NCI-H128 (cell line): ENCODE measurements at regions not wholly inside any gene's neighbourhood (a gene's known extent, or its start where the extent isn't known, plus 50 kb on each side); places are given as distances from the start of the nearest gene placed in this dataset.

Source experiments
- DNase-seq: peaks from one replicate; lab custom pipeline; 2025; ENCODE audit not compliant: unreplicated experiment; lab: John Stamatoyannopoulos, UW

DNA sequence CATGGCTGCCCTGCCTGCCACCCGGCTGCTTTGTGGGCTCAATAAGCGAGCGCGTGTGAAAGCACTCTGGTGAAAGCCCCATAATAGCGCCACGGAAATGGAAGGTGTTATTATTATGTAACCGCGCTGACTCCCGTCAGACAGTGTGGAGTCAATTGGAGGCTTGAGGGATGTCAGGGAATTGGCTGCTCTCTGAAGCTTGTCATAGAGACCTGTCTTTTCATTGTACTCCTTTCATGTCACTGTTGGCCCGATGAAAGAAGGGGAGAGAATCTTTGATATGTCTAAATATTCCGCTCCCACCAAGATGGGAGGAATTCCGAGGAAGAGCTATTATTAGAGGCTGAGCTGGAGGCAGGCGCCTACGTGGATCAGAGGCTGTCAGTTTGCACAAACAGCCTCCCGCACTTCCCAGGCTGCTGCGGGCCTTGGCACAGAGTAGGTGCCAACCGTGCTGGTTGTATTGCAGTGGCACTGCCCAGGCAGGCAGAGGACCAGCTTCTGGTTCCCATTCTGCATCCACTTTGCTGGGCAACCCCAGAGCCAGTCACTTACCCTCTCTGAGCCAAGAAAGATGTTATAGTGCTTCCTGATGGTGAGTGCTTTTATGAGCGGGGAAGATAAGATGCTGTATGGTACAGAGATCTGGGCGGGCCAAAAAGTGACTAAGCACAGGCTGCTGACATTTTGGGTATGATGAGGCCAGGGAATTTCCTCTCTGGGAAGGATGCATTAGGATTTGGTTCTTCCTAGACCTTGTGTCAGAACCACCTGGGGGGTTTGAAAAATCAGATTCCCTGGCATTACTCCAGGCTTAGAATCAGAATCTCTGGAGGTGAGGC is 151.4 kb downstream of the RPS24 start:
- DNase-seq, result no peak

DNA sequence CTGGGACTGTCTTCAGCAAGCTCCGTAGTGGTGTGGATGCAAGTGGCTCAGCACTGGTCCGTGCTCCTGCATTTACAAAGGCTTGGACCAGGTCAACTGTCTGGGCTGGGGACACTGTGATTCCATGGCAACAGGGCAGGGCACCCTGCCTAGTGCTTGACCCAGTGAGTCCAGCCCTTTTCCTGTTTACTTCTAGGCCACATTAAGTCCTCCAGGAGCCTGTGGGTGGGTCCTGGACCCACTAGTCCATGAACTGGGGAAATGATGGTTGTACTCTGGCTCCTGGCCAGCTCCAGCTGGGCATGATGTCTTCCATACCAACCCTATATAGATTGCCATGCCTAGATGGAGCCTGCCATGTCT is 152.0 kb downstream of the RPS24 start:
- no peak for DNase-seq

DNA sequence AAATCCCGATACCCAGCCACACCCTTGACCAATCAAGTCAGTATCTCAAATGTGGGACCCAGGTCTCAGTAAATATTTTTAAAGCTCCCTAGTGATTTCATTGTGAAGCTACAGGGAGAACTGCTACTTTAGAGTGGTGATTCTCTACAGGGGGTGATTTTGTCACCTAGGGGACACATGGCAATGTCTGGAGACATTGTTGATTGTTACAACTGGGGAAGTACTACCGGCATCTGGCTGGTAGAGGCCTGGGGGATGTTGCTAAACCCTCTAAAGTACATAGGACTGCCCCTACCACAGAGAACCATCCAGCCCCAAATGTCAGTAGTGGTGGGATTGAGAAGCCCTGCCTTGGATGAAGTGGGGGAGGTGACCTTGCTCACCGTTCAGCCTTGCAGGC is 152.9 kb downstream of the RPS24 start:
- DNase-seq, result no peak

DNA sequence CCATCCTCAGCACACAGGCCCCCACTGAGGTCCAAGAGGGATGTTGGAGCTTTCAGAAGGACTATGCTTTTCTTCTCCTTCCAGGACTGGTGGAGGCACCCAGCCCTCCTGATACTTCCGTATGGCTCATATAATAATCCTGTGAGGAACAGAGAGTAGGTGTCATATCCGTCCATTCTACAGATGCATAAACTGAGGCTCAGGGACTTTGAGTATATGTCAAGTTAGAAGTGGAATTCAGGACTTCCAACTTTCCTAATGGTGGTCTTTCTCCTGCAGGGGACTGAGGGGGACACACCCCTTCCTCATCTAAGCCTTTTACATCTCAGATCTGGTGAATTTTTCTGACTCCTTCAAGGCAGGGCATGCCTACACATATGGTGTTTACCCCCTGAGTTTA is 153.7 kb downstream of the RPS24 start:
- DNase-seq, result no peak

DNA sequence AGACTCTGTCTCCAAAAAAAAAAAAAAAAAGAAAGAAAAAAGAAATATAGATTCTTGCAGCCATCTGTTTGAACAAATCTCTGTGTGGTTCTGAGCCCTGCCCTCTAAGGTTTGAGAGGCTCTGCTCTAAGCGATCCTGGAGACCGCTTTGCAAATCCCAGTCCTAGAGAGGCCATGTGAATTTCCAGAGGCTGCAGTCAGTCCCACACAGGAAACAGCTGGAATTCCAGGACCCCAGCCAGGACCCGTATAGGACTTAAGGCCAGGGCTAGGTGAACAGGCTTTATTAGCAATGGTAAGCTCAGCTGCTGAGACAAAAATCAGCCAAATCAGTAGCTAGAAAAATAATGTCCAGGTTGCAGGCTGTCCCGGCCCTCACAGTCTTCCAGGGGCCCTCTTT is 154.8 kb downstream of the RPS24 start:
- no peak for DNase-seq

DNA sequence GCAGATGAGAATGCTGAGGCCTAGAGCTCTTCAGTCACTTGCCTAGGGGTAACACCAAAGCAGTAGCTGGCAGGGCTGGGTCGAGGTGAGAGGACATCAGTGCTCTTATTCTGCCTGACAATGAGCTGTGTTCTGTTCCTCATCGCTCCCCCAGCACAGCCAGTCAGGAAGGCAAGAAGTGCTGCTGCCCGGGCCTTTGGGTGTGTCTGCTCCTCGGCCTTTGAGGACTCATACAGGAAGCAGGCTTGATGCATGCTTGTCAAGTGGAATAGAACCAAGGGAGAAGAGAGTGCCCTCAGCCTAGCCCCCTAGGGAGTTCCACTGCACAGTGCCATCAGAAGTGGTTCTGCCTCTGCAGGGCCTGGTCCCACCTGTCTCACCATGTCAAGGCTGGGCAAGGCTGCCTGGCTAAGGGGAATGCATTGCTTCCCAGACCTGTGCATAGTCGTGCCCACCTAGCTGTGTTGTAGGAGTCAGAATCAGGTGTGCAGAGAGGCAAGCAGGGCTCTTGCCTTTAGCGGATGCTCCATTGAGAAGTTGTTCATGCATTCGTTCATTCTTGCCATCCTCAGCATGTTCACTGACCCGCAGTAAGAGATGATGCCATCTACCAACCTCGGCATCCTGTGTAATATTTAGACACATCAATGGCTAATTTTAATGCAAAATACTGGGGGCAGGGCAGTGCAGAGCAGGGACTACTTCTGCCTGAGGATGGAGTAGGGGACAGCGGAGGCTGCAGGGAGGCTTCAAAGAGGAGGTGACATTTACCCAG is 156.6 kb downstream of the RPS24 start:
- DNase-seq, result no peak

DNA sequence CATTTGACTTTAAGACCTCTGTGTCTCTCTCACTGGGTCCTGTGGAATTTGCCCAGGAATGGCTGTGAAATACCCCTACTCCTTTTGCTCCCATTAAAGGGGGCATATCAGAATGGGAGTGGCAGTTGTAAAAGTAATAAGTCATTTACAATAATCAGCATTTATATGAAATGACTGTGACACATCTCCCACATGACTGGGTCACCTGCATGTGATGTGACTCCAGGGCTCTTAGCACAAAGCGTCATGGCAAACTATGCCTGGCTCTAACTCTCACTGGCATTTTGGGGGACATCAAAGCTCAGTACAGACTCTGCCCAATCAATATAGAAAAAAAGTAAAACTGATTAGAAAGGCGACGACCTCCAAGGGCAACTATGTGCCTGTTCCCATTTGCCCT is 157.6 kb downstream of the RPS24 start:
- no peak for DNase-seq

DNA sequence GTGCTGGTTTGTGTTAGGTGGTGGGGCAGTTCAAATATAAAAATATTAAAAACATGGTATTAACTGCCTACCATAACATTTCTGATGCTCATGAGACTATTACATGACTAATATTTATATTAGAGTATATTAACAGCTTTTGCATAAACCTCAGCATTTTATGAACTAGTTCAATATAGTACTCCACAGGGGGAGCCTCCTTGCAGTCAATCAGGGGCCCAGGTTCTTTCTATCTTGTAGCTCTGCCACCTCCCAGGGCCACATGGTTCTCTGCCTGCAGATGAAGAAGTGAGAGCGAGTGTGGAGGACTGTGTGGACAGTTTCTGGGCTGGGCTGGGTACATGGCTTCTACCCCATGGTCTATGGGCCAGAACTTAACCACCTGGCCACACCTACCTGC is 159.5 kb downstream of the RPS24 start:
- DNase-seq, result no peak

DNA sequence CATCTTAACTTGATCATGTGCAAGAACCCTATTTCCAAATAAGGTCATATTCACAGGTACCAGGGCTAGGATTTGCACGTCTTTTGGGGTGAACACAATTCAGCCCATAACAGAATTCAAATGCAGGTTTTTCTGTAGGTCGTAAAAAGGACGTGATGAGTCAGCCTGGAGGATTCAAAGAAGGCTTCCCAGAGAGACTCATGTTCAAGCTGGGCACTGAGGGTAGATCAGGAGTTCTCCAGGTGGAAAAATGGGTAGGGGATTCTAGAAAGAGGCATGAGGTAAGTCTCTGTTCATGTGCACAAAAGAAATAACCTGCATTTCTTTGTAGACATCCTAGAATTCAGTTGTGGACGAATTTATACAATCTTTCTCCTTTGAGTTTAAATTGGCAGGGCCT is 160.4 kb downstream of the RPS24 start:
- no peak for DNase-seq

DNA sequence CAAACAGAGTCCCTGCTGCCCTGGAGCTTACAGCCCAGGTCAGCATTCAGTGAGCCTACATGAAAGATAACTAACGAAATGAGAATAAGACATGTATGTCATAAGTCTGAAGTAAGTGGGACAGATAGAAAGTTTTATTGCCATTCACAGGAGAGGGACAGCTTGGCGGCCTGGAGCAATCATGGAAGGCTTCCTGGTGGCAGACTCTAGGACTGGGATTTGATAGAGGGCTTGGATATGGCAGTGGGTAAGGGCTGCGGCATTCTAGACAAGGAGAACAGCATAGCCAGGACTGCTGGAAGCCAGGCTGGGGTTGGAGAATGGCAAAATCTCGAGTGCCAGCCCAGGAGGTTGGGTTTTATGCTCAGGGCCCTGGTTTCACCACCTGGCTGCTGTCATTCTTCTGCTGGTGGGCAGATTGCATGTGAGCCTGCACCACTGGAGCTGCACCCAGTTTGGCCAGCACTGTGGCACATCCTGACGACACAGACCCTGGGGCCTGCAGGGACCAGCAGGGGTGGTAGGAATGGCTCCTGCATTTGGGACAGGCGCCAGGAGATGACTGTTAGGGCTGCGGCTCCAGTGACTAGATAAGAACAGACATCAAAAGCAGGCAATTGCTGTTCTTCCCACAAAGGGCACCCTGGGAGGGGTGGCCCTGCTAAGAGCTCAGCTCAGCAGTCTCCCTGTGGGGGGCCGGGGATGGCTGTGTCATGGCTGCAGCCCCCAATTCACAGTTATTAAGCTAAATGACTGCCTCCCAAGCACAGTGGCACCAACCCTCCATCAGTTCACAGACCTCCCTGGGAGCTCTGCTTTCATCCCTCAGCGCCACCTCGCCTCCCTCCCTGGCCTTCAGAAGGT is 161.1 kb downstream of the RPS24 start:
- DNase-seq, result no peak

DNA sequence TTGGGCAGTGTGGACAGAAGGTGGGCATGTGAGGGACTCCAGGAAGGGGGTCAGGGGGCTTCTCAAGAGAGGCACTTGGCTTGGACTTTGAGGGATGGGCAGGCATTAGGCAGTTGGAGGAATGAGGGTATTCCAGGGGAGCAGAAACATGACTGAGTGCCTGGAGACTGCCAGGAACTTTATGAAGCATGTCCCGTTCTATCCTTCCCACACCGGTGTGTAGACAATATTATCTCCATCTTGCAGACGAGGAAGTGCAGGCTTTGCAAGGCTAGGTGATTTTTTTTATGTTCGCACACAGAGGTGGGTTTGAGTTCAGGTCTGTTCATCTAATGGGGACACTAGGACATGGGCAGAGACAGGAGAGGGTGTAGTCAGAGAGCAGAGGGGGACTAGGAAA is 162.7 kb downstream of the RPS24 start:
- no peak for DNase-seq

DNA sequence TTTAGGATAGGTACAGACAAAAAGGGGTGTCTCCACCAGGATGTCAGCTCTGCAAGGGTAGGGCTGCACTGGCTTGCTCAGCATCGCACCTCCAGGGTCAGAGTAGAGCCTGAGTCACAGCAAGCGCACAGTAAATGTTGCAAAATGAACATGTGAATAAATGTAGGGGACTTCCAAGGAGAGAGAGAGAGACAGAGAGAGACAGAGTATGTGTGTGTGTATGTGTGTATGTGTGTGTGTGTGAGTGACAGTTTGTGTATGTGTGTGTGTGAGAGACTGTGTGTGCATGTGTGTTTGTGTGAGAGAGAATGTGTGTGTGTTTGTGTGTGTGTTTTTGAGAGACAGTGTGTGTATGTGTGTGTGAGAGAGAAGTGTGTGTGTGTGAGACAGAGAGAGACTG is 163.3 kb downstream of the RPS24 start:
- no peak for DNase-seq

DNA sequence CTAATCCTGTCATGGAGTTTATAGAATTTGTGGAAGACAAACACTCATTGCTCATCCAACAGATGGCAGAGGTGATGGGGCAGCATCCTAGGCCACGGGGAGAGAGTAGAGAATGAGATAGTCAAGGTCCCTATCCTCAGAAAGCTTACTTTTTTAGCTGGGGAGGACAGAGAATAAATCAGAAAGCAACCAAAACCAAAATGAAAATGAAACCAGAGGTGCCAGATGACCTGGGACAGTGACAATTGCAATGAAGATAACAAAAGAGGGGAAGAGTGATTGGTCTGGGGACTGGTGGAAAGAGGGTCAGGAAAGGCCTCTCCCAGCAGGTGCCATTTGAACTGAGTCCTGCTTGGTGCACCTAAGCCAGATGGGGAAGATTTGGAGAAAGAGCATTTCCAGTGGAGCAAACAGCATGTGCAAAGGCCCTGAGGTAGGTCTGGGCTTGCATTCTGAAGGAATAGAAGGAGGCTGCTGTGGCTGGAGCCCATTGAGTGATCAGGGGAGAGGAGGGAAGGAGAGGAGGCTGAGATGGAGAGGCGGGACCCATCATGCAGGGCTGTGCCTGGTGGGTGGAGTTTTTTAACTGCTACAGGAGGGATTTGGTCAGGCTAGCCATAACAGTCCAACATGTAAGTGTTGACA is 164.1 kb downstream of the RPS24 start:
- DNase-seq, result no peak

DNA sequence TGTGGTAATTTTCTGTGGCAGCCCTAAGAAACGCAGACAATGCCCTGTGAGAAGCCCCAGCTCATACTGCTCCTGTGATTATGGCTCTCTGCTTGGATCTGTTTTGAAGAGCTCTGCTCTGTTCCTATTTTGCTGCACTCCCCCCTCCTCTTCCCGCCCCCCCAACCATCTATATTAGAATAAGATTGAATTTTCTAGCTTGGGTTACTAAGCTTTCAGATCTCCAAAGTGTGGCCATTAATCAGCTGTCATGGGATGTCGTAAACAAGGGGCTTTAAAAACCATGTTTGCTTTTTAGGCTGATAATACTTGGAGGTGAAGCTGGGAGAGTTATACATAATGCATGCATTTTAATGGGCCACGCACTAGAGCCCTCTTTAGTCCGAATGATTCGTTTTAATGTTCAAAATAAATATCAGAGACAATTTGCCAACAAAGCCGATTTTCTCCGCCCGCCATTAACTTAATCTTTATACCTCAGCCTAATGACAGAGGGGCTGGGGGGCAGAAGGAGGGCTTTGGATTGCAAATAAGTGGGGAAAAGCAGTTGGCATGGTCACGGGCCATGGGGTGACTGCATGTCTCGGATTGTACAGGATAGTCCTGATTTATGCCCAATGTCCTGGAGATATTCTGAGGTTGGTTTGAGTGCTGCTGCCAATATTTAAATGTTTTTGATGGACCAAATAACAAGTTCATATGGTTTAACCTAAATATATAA is 165.5 kb downstream of the RPS24 start:
- no peak for DNase-seq

DNA sequence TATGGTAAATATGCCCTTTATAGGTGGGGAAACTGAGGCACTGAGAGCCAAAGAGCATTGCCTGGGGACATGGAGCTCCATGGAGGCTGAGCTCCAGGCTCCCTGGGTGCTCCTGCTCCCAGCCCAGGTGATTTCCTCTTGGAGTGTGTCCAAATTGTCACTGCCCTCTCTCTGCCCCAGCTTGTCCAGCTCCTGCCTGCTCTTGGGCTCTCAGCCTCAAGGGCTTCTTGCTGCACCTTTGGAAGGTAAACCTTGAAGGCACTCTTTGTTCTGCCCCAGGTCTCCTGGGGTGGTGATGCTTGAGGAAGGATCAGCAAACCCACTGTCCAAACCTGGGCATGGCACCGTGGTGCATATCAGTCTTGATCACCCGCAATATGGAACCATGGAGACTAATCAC is 166.1 kb downstream of the RPS24 start:
- DNase-seq, result no peak

DNA sequence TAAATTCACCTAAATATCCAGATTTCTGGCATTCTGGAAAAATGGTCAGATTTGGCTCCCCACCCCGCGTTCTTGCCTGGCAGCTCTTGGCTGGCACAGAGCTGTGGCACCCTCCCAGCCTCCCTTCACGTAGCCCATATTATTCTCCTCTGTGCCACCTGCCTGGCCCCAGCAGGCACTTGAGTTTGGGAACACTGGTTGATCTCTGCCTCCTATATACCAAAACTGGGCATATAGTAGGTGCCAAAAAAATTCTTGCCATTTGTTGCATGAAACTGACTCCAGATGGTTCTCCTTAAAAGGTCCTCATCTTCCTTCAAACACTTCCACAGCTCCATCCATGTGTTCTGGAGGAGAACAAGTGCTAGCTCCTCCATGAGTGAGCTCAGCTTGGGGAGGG is 167.0 kb downstream of the RPS24 start:
- DNase-seq, result no peak

DNA sequence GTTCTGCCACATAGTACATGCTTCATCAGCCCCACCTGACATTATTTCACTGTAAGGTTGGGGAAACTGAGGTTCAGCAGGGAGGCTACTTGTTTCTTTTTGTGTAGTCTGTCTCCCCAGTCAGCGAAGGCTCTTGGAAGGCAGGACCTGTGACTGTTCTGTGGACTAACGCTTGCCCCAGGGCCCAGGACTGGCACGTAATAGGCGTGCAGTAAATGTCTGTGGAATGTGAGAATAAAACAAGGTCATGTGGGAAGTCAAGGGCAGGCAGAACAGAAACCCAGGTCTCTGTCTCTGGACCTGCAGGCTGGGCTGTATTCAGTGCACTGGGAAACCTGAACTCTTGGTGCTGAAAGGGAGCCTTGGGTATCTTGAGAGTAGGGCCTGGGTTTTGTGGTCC is 168.7 kb downstream of the RPS24 start:
- DNase-seq, result no peak

DNA sequence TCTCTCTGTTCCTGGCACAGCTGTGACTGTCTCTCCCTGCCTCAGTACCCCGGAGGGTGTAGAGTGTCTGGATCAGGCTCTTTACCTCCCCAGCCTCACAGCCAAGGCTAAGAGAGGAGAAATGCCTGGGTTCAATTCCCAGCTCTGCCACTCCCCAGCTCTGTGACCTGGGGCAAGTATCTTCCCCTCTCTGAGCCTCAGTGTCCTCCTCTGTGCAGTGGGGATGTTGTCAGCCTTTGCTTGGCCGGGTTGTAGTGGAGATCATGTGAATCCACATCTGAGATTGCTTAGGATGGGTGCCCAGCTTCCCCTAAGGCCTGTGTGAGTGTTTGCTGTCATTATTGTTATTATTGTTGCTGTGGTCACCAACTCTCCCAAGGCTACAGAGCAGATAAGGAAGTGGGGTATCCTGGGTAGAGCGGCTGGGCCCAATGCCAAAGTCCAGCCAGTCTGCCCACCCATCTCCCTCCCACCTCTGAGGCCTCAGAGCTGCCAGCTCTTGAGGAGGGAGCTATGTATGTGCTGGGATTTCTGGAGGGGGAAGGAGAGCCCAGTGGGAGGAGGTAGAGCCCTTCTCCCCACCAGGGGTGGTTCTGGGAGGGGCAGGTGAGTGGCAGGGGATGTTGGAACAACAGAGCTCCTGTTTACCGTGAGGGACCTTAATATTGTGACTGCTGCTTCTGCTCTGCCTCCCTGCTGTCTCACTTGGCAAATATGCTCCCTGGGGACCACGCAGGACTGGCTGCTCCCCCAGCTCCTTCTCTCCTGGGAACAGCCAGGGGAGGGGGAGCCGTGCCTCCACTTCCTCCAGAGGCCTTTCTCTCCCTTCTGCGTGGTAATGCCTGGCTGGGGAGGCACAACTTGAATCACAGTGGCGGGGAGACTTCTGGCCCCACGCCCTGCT is 170.5 kb downstream of the RPS24 start:
- no peak for DNase-seq

DNA sequence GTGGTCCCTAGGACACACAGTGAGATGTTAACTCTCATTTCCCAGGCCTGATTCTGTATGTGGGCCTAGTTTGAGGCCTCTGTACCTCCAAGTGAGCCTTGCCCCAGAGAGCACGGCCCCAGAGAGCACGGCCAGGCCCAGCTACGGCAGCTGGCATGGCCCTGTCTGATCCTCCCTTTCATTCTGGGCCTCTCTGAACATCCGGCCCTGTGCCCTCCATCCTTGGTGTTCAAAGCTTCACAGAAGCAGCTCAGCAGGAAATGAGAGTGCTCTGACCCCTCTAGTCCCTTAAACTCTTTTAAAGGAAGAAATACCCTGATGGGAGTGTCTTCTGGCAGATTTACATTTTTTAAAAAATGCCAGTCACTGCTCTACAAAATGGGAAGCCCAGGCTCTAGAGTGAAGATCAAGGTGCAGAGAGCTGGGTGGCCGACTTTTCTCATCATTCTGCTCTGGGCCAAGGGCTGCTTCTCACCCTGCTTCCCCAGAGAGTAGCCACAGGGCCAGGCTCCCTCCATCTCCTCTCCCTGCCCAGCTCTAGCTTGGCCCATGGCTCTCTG is 171.9 kb downstream of the RPS24 start:
- no peak for DNase-seq
